Astrocyte (in vitro differentiated cells and primary cell): ENCODE measurements at regions not wholly inside any gene's neighbourhood (a gene's known extent, or its start where the extent isn't known, plus 50 kb on each side); places are given as distances from the start of the nearest gene placed in this dataset.

Experiments used
- DNase-seq: peaks from one replicate; pipeline ENCODE4 v3.0.0-alpha.2; 2010; ENCODE audit warnings: low read depth
- FAIRE-seq: peaks from 2 replicates; lab custom pipeline; 2011; peaks lifted over from hg19 to GRCh38; lab: Jason Lieb, UNC
- H2AFZ ChIP-seq: 2 replicates; pipeline ENCODE4 v1.6.0; 2012; ENCODE audit warnings: low read depth, low read length, inconsistent platforms
- H3K27ac ChIP-seq: 2 replicates; pipeline ENCODE4 v1.5.1; 2011; ENCODE audit warnings: low read depth, low read length, inconsistent platforms
- H3K27me3 ChIP-seq: 2 replicates; pipeline ENCODE4 v1.6.0; 2011; ENCODE audit warnings: low read length, inconsistent platforms; ENCODE audit not compliant: insufficient read depth
- H3K36me3 ChIP-seq: 2 replicates; pipeline ENCODE4 v1.5.1; 2011; ENCODE audit warnings: low read length, inconsistent platforms; ENCODE audit not compliant: insufficient read depth
- H3K4me1 ChIP-seq: 2 replicates; pipeline ENCODE4 v1.5.1; 2011; ENCODE audit warnings: low read length, inconsistent platforms; ENCODE audit not compliant: insufficient read depth
- H3K4me2 ChIP-seq: 2 replicates; pipeline ENCODE4 v1.6.0; 2012; ENCODE audit warnings: low read length, inconsistent platforms
- H3K4me3 ChIP-seq: 2 replicates; pipeline ENCODE4 v1.5.1; 2011; ENCODE audit warnings: low read depth, mild to moderate bottlenecking, low read length, inconsistent platforms; ENCODE audit not compliant: insufficient read depth
- H3K79me2 ChIP-seq: 2 replicates; pipeline ENCODE4 v1.6.0; 2012; ENCODE audit warnings: mild to moderate bottlenecking, low read length, inconsistent platforms; ENCODE audit not compliant: insufficient read depth
- H3K9ac ChIP-seq: 2 replicates; pipeline ENCODE4 v1.6.0; 2012; ENCODE audit warnings: mild to moderate bottlenecking, low read length, inconsistent platforms
- H3K9me3 ChIP-seq: 2 replicates; pipeline ENCODE4 v1.5.1; 2012; ENCODE audit warnings: low read depth, mild to moderate bottlenecking, low read length, inconsistent platforms; ENCODE audit not compliant: insufficient read depth
- H4K20me1 ChIP-seq: 2 replicates; pipeline ENCODE4 v1.6.0; 2012; ENCODE audit warnings: low read length, inconsistent platforms; ENCODE audit not compliant: insufficient read depth
- H3K27ac Mint-ChIP-seq: one replicate; pipeline ENCODE4 v1.8.0; 2021; ENCODE audit warnings: mild to moderate bottlenecking, mixed read lengths; ENCODE audit not compliant: unreplicated experiment
- H3K27me3 Mint-ChIP-seq: one replicate; pipeline ENCODE4 v1.8.0; 2021; ENCODE audit warnings: low read depth, mixed read lengths; ENCODE audit not compliant: unreplicated experiment
- H3K36me3 Mint-ChIP-seq: one replicate; pipeline ENCODE4 v1.8.0; 2021; ENCODE audit warnings: low read depth, mixed read lengths; ENCODE audit not compliant: unreplicated experiment
- H3K4me1 Mint-ChIP-seq: one replicate; pipeline ENCODE4 v1.8.0; 2021; ENCODE audit warnings: low read depth, mixed read lengths; ENCODE audit not compliant: unreplicated experiment
- H3K4me3 Mint-ChIP-seq: one replicate; pipeline ENCODE4 v1.8.0; 2021; ENCODE audit warnings: mild to moderate bottlenecking, moderate library complexity, mixed read lengths; ENCODE audit not compliant: unreplicated experiment
- H3K9me3 Mint-ChIP-seq: one replicate; pipeline ENCODE4 v1.8.0; 2021; ENCODE audit warnings: mild to moderate bottlenecking, mixed read lengths; ENCODE audit not compliant: unreplicated experiment
- EZH2 ChIP-seq: IDR thresholded peaks from 2 replicates; pipeline ENCODE4 v1.6.1; 2012; ENCODE audit warnings: mild to moderate bottlenecking, low read length, inconsistent platforms; ENCODE audit not compliant: insufficient read depth
- TF ChIP-seq, protein P1 (sequence below): IDR thresholded peaks from 2 replicates; pipeline ENCODE4 v1.5.1; 2011; ENCODE audit warnings: low read depth, mild to moderate bottlenecking, inconsistent platforms, low read length, moderate library complexity; ENCODE audit not compliant: insufficient read depth

GRCh38 chr3:171932153-171932611 lies 89.0 kb downstream of the TMEM212 start:
- no peak overlapping the region for H2AFZ ChIP-seq
- no peaks in the 10 kb centered on the region for H3K9me3 ChIP-seq
- no peaks in the 10 kb centered on the region for H3K36me3 ChIP-seq
- Mint-ChIP-seq H3K4me3 (no peak overlapping the region), H3K36me3 (no peaks in the 10 kb centered on the region), H3K27ac (no peak overlapping the region), H3K27me3 (no peaks in the 10 kb centered on the region), H3K9me3 (peaks cover 2% of the 10 kb centered on the region), H3K4me1 (peaks cover 9% of the 10 kb centered on the region)
- no peak overlapping the region for H3K4me3 ChIP-seq
- DNase-seq (no peak), FAIRE-seq (no peak)
- H3K27ac ChIP-seq = no peak overlapping the region
- no peak for TF ChIP-seq EZH2
- TF ChIP-seq, protein P1, sequence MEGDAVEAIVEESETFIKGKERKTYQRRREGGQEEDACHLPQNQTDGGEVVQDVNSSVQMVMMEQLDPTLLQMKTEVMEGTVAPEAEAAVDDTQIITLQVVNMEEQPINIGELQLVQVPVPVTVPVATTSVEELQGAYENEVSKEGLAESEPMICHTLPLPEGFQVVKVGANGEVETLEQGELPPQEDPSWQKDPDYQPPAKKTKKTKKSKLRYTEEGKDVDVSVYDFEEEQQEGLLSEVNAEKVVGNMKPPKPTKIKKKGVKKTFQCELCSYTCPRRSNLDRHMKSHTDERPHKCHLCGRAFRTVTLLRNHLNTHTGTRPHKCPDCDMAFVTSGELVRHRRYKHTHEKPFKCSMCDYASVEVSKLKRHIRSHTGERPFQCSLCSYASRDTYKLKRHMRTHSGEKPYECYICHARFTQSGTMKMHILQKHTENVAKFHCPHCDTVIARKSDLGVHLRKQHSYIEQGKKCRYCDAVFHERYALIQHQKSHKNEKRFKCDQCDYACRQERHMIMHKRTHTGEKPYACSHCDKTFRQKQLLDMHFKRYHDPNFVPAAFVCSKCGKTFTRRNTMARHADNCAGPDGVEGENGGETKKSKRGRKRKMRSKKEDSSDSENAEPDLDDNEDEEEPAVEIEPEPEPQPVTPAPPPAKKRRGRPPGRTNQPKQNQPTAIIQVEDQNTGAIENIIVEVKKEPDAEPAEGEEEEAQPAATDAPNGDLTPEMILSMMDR = no peak
- H3K9ac ChIP-seq = no peak overlapping the region
- no peaks in the 10 kb centered on the region for H3K27me3 ChIP-seq
- H3K4me1 ChIP-seq = peaks cover 7% of the 10 kb centered on the region
- H3K79me2 ChIP-seq = no peaks in the 10 kb centered on the region
- H4K20me1 ChIP-seq = no peaks in the 10 kb centered on the region
- H3K4me2 ChIP-seq = no peak overlapping the region

GRCh38 chr3:171933441-171933840 lies 90.3 kb downstream of the TMEM212 start:
- Mint-ChIP-seq H3K9me3 (no peaks in the 10 kb centered on the region), H3K27me3 (no peaks in the 10 kb centered on the region), H3K4me1 (peaks cover 13% of the 10 kb centered on the region), H3K27ac (no peak overlapping the region), H3K4me3 (no peak overlapping the region), H3K36me3 (no peaks in the 10 kb centered on the region)
- Histone ChIP-seq H4K20me1 (no peaks in the 10 kb centered on the region), H3K4me2 (no peak overlapping the region), H3K4me1 (peaks cover 7% of the 10 kb centered on the region), H2AFZ (no peak overlapping the region), H3K27ac (no peak overlapping the region), H3K27me3 (no peaks in the 10 kb centered on the region), H3K79me2 (no peaks in the 10 kb centered on the region), H3K9me3 (no peaks in the 10 kb centered on the region), H3K4me3 (no peak overlapping the region), H3K9ac (no peak overlapping the region), H3K36me3 (no peaks in the 10 kb centered on the region)
- DNase-seq = peak; percentile 38
- no peak for FAIRE-seq
- TF ChIP-seq, protein P1 = no peak
- TF ChIP-seq EZH2 = no peak

DNA sequence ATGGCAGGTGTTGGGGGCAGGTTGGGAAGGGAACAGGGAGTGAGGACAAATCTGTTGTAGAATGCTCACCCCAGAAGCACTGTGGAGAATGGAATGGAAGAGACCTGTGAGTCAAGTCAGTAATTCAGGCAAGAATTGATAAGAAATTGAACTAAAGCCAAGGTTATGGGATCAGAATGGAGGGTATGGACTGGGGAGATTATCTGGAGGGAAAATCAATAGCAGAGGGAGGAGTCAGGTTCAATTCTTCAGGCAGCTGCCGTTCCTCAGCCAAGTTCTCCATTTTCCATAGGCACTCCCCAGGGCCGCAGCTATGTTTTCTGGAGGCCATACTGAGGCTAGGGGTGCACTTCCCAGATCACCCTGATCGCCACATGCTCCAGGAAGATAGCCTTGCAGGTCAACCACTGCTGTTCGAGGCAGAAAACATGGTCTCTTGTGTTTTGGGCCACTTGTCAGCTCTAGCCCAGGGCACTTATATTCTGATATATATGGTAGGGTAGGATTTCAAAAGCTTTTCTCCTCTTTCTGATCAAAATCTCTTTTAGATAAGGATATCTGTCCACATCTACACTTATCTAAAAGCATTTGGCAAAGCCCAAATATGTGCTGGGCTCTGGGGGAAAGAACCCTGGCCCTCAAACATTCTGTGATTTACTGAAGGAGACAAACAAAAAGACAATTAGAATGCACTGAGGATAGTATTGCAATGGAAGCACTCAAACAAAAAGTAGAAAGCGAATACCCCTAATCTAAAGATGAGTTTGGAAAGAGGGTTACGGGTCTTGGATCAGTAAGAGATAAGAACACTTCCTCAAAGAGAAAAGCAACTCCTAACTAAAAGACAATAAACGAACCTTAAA lies 92.3 kb downstream of the TMEM212 start:
- Mint-ChIP-seq H3K4me3 (no peak overlapping the region), H3K36me3 (no peaks in the 10 kb centered on the region), H3K9me3 (no peaks in the 10 kb centered on the region), H3K27ac (no peak overlapping the region), H3K4me1 (peaks cover 17% of the 10 kb centered on the region), H3K27me3 (no peaks in the 10 kb centered on the region)
- DNase-seq (no peak), FAIRE-seq (peak; percentile 68)
- H3K36me3 ChIP-seq = no peaks in the 10 kb centered on the region
- no peak overlapping the region for H3K27ac ChIP-seq
- no peaks in the 10 kb centered on the region for H3K79me2 ChIP-seq
- no peaks in the 10 kb centered on the region for H3K9me3 ChIP-seq
- peaks cover 7% of the 10 kb centered on the region for H3K4me1 ChIP-seq
- no peak for TF ChIP-seq EZH2
- no peak overlapping the region for H3K9ac ChIP-seq
- no peak overlapping the region for H3K4me3 ChIP-seq
- H3K4me2 ChIP-seq = no peak overlapping the region
- no peaks in the 10 kb centered on the region for H3K27me3 ChIP-seq
- H4K20me1 ChIP-seq = no peaks in the 10 kb centered on the region
- H2AFZ ChIP-seq = no peak overlapping the region
